CD4-positive, alpha-beta T cell treated with Interleukin-6 at 100 ng/mL for 8 hours (primary cell): ENCODE measurements at regions not wholly inside any gene's neighbourhood (a gene's known extent, or its start where the extent isn't known, plus 50 kb on each side); places are given as distances from the start of the nearest gene placed in this dataset.

Experiments used
- DNase-seq: peaks from one replicate; pipeline ENCODE4 v3.0.0-alpha.2; 2020; ENCODE audit warnings: mixed read lengths, low spot score

- no peak for DNase-seq
These were observed 435.2 kb upstream of the AUTS2 start for GRCh38 chr7:69162931-69163670.

- no peak for DNase-seq
These were observed 431.2 kb upstream of the AUTS2 start for GRCh38 chr7:69166979-69167516.

- DNase-seq, result no peak
These were observed 428.9 kb upstream of the AUTS2 start for GRCh38 chr7:69169386-69169785.

GRCh38 chr7:69172357-69173077 is 425.8 kb upstream of the AUTS2 start:
- DNase-seq, result no peak

GRCh38 chr7:69173341-69173740 is 424.9 kb upstream of the AUTS2 start:
- no peak for DNase-seq

- no peak for DNase-seq
These were observed 424.4 kb upstream of the AUTS2 start for GRCh38 chr7:69173846-69174245.

- DNase-seq, result no peak
These were observed 421.4 kb upstream of the AUTS2 start for GRCh38 chr7:69176841-69177240.

GRCh38 chr7:69177461-69177861 is 420.8 kb upstream of the AUTS2 start:
- no peak for DNase-seq

- no peak for DNase-seq
These were observed 420.3 kb upstream of the AUTS2 start for GRCh38 chr7:69177941-69178494.

GRCh38 chr7:69180662-69181061 is 417.6 kb upstream of the AUTS2 start:
- no peak for DNase-seq

GRCh38 chr7:69182596-69183467 is 415.4 kb upstream of the AUTS2 start:
- no peak for DNase-seq

GRCh38 chr7:69184339-69184738 is 413.9 kb upstream of the AUTS2 start:
- no peak for DNase-seq

- no peak for DNase-seq
These were observed 413.1 kb upstream of the AUTS2 start for GRCh38 chr7:69185170-69185569.

- no peak for DNase-seq
These were observed 411.3 kb upstream of the AUTS2 start for GRCh38 chr7:69186974-69187373.

GRCh38 chr7:69187824-69188333 is 410.4 kb upstream of the AUTS2 start:
- DNase-seq, result no peak

- DNase-seq, result no peak
These were observed 408.9 kb upstream of the AUTS2 start for GRCh38 chr7:69189406-69189805.

GRCh38 chr7:69190025-69190424 is 408.2 kb upstream of the AUTS2 start:
- DNase-seq, result no peak

GRCh38 chr7:69190763-69191162 is 407.5 kb upstream of the AUTS2 start:
- DNase-seq, result no peak

GRCh38 chr7:69192134-69192533 is 406.1 kb upstream of the AUTS2 start:
- no peak for DNase-seq

GRCh38 chr7:69193061-69193460 is 405.2 kb upstream of the AUTS2 start:
- no peak for DNase-seq

GRCh38 chr7:69196593-69196992 is 401.7 kb upstream of the AUTS2 start:
- no peak for DNase-seq

- no peak for DNase-seq
These were observed 400.0 kb upstream of the AUTS2 start for GRCh38 chr7:69198250-69198649.
